SK-N-SH treated with all-trans-retinoic acid at 6 μM for 48 hours (cell line): ENCODE measurements at regions not wholly inside any gene's neighbourhood (a gene's known extent, or its start where the extent isn't known, plus 50 kb on each side); places are given as distances from the start of the nearest gene placed in this dataset.

Source experiments
- ATAC-seq: fragments of 200-7000 bp; cut with Tn5 transposase; 3 replicates; pipeline ENCODE4 v1.9.1; 2020; ENCODE audit warnings: mild to moderate bottlenecking, moderate library complexity
- ARNTL ChIP-seq: fragments of 450-650 bp; formaldehyde crosslinking; IDR thresholded peaks from 2 replicates; pipeline ENCODE4 v1.5.0; 2020; ENCODE audit warnings: low read depth, mild to moderate bottlenecking, moderate library complexity, borderline replicate concordance
- CREB5 ChIP-seq: fragments of 250-450 bp; sonication (Bioruptor Pico); IDR thresholded peaks from 2 replicates; pipeline ENCODE4 v1.5.1; 2020; ENCODE audit warnings: low read depth, mild to moderate bottlenecking, moderate library complexity
- CSDC2 ChIP-seq: fragments of 250-450 bp; sonication (Bioruptor Pico); IDR thresholded peaks from 2 replicates; pipeline ENCODE4 v1.5.0; 2020; ENCODE audit warnings: mild to moderate bottlenecking, moderate library complexity
- CSRNP3 ChIP-seq: fragments of 250-450 bp; sonication (Bioruptor Pico); IDR thresholded peaks from 2 replicates; pipeline ENCODE4 v1.5.1; 2021; ENCODE audit warnings: mild to moderate bottlenecking, moderate library complexity
- ESRRG ChIP-seq: fragments of 250-450 bp; sonication (Bioruptor Pico); IDR thresholded peaks from 2 replicates; pipeline ENCODE4 v1.6.1; 2021; ENCODE audit warnings: mild to moderate bottlenecking
- OSR1 ChIP-seq: fragments of 250-450 bp; sonication (Bioruptor Pico); IDR thresholded peaks from 2 replicates; pipeline ENCODE4 v1.8.0; 2022; ENCODE audit warnings: moderate library complexity, mild to moderate bottlenecking, inconsistent platforms
- PATZ1 ChIP-seq: fragments of 250-450 bp; sonication (Bioruptor Pico); IDR thresholded peaks from 2 replicates; pipeline ENCODE4 v1.8.0; 2020; ENCODE audit warnings: mild to moderate bottlenecking, moderate library complexity, borderline replicate concordance
- PPARA ChIP-seq: fragments of 250-450 bp; sonication (Bioruptor Pico); IDR thresholded peaks from 2 replicates; pipeline ENCODE4 v1.5.0; 2020; ENCODE audit warnings: mild to moderate bottlenecking, borderline replicate concordance
- RARB ChIP-seq: fragments of 250-450 bp; sonication (Bioruptor Pico); IDR thresholded peaks from 2 replicates; pipeline ENCODE4 v1.8.0; 2021; ENCODE audit warnings: mild to moderate bottlenecking, moderate library complexity
- SNAI2 ChIP-seq: fragments of 250-450 bp; sonication (Bioruptor Pico); IDR thresholded peaks from 2 replicates; pipeline ENCODE4 v1.5.0; 2020; ENCODE audit warnings: mild to moderate bottlenecking, moderate library complexity
- TCF4 ChIP-seq: fragments of 250-450 bp; sonication (Bioruptor Pico); IDR thresholded peaks from 2 replicates; pipeline ENCODE4 v1.8.0; 2021; ENCODE audit warnings: mild to moderate bottlenecking, moderate library complexity, borderline replicate concordance
- TOX ChIP-seq: fragments of 250-450 bp; sonication (Bioruptor Pico); IDR thresholded peaks from 2 replicates; pipeline ENCODE4 v1.8.0; 2021; ENCODE audit warnings: mild to moderate bottlenecking, moderate library complexity, borderline replicate concordance
- ZC3H10 ChIP-seq: fragments of 250-450 bp; sonication (Bioruptor Pico); IDR thresholded peaks from 2 replicates; pipeline ENCODE4 v1.5.1; 2021; ENCODE audit warnings: mild to moderate bottlenecking, moderate library complexity
- ZFP3 ChIP-seq: fragments of 250-450 bp; sonication (Bioruptor Pico); IDR thresholded peaks from 2 replicates; pipeline ENCODE4 v1.5.0; 2020; ENCODE audit warnings: mild to moderate bottlenecking, moderate library complexity
- ZFP30 ChIP-seq: fragments of 450-650 bp; formaldehyde crosslinking; IDR thresholded peaks from 2 replicates; pipeline ENCODE4 v1.5.0; 2022; ENCODE audit warnings: mild to moderate bottlenecking, moderate library complexity
- ZNF565 ChIP-seq: fragments of 450-650 bp; formaldehyde crosslinking; conservative IDR thresholded peaks from 2 replicates; pipeline ENCODE4 v1.5.0; 2020; ENCODE audit warnings: low read depth, mild to moderate bottlenecking, moderate library complexity
- ZNF70 ChIP-seq: fragments of 450-650 bp; formaldehyde crosslinking; IDR thresholded peaks from 2 replicates; pipeline ENCODE4 v1.5.0; 2020; ENCODE audit warnings: mild to moderate bottlenecking, moderate library complexity
- ZNF8 ChIP-seq: fragments of 450-650 bp; formaldehyde crosslinking; IDR thresholded peaks from 2 replicates; pipeline ENCODE4 v1.5.0; 2020; ENCODE audit warnings: mild to moderate bottlenecking, moderate library complexity
- TF ChIP-seq, protein P1 (sequence below): fragments of 250-450 bp; sonication (Bioruptor Pico); IDR thresholded peaks from 2 replicates; pipeline ENCODE4 v1.8.0; 2021; ENCODE audit warnings: low read depth, mild to moderate bottlenecking, moderate library complexity, borderline replicate concordance

GRCh38 chr12:131221061-131221956, 267.6 kb downstream of the ADGRD1 start (continued):
- TF ChIP-seq PATZ1 (CRISPR knock-in tag): no peak
- TF ChIP-seq ZNF565 (CRISPR knock-in tag): no peak
- no peak for TF ChIP-seq ARNTL (CRISPR knock-in tag)
- no peak for TF ChIP-seq SNAI2 (CRISPR knock-in tag)
- TF ChIP-seq, all 23 proteins: peak for 0

DNA sequence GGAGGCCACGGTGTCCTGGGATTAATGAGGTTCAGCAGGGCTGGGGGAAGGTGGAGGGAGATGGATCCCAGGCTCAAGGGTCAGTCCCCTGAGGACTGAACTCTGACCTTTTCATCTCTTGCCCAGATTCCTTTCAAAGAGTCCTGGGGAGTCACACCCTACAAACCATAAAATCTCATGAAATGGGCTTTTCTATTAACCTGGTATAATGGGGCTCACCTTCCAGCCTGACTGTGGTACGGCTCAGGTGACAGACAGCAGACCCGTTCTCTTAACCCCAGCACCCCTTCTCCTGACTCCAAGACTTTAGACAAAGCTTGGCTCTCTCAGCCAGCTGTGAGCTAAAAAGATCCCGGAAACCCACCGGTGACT, 268.2 kb downstream of the ADGRD1 start:
- ATAC-seq: no peak
- TF ChIP-seq ZC3H10 (CRISPR knock-in tag) (no peak), CREB5 (CRISPR knock-in tag) (no peak), ZNF70 (CRISPR knock-in tag) (no peak), CSDC2 (CRISPR knock-in tag) (no peak), ZFP30 (CRISPR knock-in tag) (no peak), ESRRG (no peak), ZFP3 (CRISPR knock-in tag) (no peak), ARNTL (CRISPR knock-in tag) (no peak)
- TF ChIP-seq, protein P1, sequence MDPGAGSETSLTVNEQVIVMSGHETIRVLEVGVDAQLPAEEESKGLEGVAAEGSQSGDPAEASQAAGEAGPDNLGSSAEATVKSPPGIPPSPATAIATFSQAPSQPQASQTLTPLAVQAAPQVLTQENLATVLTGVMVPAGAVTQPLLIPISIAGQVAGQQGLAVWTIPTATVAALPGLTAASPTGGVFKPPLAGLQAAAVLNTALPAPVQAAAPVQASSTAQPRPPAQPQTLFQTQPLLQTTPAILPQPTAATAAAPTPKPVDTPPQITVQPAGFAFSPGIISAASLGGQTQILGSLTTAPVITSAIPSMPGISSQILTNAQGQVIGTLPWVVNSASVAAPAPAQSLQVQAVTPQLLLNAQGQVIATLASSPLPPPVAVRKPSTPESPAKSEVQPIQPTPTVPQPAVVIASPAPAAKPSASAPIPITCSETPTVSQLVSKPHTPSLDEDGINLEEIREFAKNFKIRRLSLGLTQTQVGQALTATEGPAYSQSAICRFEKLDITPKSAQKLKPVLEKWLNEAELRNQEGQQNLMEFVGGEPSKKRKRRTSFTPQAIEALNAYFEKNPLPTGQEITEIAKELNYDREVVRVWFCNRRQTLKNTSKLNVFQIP (CRISPR knock-in tag): no peak

DNA sequence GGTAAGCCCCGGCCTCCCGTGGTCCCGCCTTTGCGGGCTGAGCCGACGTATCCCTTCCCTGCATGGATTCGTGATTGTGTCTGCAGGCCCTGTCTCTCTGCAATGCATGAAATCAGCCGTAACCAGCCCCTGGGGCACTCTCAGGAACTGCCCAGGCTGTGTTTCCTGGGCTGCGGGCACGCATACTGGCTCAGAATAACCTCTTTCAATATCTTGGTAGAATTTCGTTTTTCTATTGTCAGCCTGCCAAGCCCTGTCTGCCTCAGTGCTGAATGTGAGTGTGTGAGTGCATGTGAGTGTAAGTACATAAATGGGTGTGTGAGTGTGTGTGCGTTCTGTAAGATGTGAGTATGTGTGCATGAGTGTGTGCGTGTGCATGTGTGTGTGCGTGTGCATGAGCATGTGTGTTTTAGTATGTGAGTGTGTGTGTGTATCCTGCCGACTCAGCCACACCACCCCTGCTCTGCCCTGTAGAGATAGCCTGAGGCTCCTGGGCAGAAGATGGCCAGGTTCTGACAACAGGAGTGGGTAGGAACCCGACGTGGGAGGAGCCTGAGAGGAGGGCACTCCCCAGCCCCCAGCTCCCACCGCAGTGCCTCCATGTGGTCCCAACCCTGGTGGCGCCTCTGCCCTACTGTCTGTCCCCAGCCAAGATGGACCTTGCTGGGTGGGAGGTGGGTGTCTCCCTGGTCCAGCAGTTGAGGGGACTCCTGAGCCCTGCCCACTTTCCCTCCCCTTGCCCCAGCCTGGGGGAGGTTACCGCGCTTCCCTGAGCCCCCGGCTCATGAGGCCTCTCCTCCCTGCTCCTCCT, 268.8 kb downstream of the ADGRD1 start:
- no peak for TF ChIP-seq ZNF8
- no peak for TF ChIP-seq TOX (CRISPR knock-in tag)
- no peak for TF ChIP-seq PPARA (CRISPR knock-in tag)
- TF ChIP-seq CSRNP3: no peak
- no peak for TF ChIP-seq PATZ1 (CRISPR knock-in tag)
- no peak for TF ChIP-seq OSR1 (CRISPR knock-in tag)
- TF ChIP-seq ZFP3 (CRISPR knock-in tag): no peak

GRCh38 chr12:131223171-131223761, 269.6 kb downstream of the ADGRD1 start:
- no peak for ATAC-seq
- TF ChIP-seq ZFP3 (CRISPR knock-in tag) (no peak), CREB5 (CRISPR knock-in tag) (no peak), SNAI2 (CRISPR knock-in tag) (no peak), ZNF70 (CRISPR knock-in tag) (no peak), ZC3H10 (CRISPR knock-in tag) (no peak), OSR1 (CRISPR knock-in tag) (no peak), TOX (CRISPR knock-in tag) (no peak), CSDC2 (CRISPR knock-in tag) (no peak), RARB (CRISPR knock-in tag) (no peak), TCF4 (CRISPR knock-in tag) (no peak), CSRNP3 (no peak)

More for the DNA sequence above, 268.8 kb downstream of the ADGRD1 start:
- ATAC-seq: no peak
